ENCODE measurements at regions not wholly inside any gene's neighbourhood (a gene's known extent, or its start where the extent isn't known, plus 50 kb on each side); places are given as distances from the start of the nearest gene placed in this dataset.
"Not testable (repeated sequence)": the region's sequence is repeated elsewhere in the genome, so short reads cannot be mapped to it uniquely, and the experiment has no call there.

GRCh38 chr16:25563700-25564099, 128.1 kb upstream of the HS3ST4 start:
- ChIA-PET CTCF (no interaction called here), POLR2A (no interaction called here)
- TF ChIP-seq CTCF (IDR thresholded peaks at IDR 0.05; ENCODE audit: insufficient read depth in 1 of 2, low read depth in 1 of 2, low read length in 1 of 2, severe bottlenecking in 1 of 2, unreplicated experiment in 1 of 2), result no peak
- no peak overlapping the region for H3K4me3 Mint-ChIP-seq (ENCODE audit: unreplicated experiment)
- intact Hi-C loops (cut with micrococcal nuclease; ENCODE audit: unreplicated experiment), result no loop called here
- Histone ChIP-seq H3K36me3 (ENCODE audit: control insufficient read depth, insufficient read depth, low read length) (no peaks in the 10 kb centered on the region), H3K4me1 (no peaks in the 10 kb centered on the region), H3K9me3 (no peaks in the 10 kb centered on the region), H3K27me3 (replicated peaks; ENCODE audit: control insufficient read depth, insufficient read depth, low read length) (no peaks in the 10 kb centered on the region), H3K4me3 (ENCODE audit: low read depth, low read length) (no peak overlapping the region)
- H3K27ac Mint-ChIP-seq (ENCODE audit: unreplicated experiment), result no peak overlapping the region
- no peak for DNase-seq
- no peaks in the 10 kb centered on the region for H3K36me3 Mint-ChIP-seq (ENCODE audit: insufficient read depth, unreplicated experiment)
- no TSS peak for BruUV-seq (replicated peaks)
- H3K27me3 Mint-ChIP-seq (ENCODE audit: insufficient read depth, unreplicated experiment), result no peaks in the 10 kb centered on the region
- H3K9me3 Mint-ChIP-seq (ENCODE audit: unreplicated experiment), result no peaks in the 10 kb centered on the region
- H3K4me1 Mint-ChIP-seq (ENCODE audit: low read depth, unreplicated experiment), result no peaks in the 10 kb centered on the region

- not testable (repeated sequence) for H3K9me3 Mint-ChIP-seq (ENCODE audit: unreplicated experiment); H3K4me3 Mint-ChIP-seq (ENCODE audit: unreplicated experiment); H3K36me3 ChIP-seq (ENCODE audit: control insufficient read depth, insufficient read depth, low read length)
Measured at GRCh38 chr16:25561723-25562122, 130.0 kb upstream of the HS3ST4 start.

GRCh38 chr16:25556968-25557312, 134.8 kb upstream of the HS3ST4 start:
- CTCF ChIA-PET, result not testable (repeated sequence)

More at GRCh38 chr16:25561723-25562122, 130.0 kb upstream of the HS3ST4 start:
- H3K36me3 Mint-ChIP-seq (ENCODE audit: insufficient read depth, unreplicated experiment); H3K27me3 Mint-ChIP-seq (ENCODE audit: insufficient read depth, unreplicated experiment); H3K4me3 ChIP-seq (ENCODE audit: low read depth, low read length); H3K4me1 ChIP-seq; DNase-seq; POLR2A ChIA-PET; BruUV-seq (replicated peaks); H3K27ac Mint-ChIP-seq (ENCODE audit: unreplicated experiment); CTCF ChIA-PET; H3K27me3 ChIP-seq (replicated peaks; ENCODE audit: control insufficient read depth, insufficient read depth, low read length); H3K4me1 Mint-ChIP-seq (ENCODE audit: low read depth, unreplicated experiment); H3K9me3 ChIP-seq; intact Hi-C loops (cut with micrococcal nuclease; ENCODE audit: unreplicated experiment): not testable (repeated sequence)

GRCh38 chr16:25556289-25556967, 135.3 kb upstream of the HS3ST4 start:
- H3K4me1 Mint-ChIP-seq (ENCODE audit: low read depth, unreplicated experiment); H3K36me3 Mint-ChIP-seq (ENCODE audit: insufficient read depth, unreplicated experiment); BruUV-seq (replicated peaks); CTCF ChIA-PET; H3K9me3 ChIP-seq; H3K27me3 ChIP-seq (replicated peaks; ENCODE audit: control insufficient read depth, insufficient read depth, low read length); H3K4me1 ChIP-seq; H3K36me3 ChIP-seq (ENCODE audit: control insufficient read depth, insufficient read depth, low read length); H3K27me3 Mint-ChIP-seq (ENCODE audit: insufficient read depth, unreplicated experiment); H3K4me3 Mint-ChIP-seq (ENCODE audit: unreplicated experiment); POLR2A ChIA-PET; intact Hi-C loops (cut with micrococcal nuclease; ENCODE audit: unreplicated experiment); H3K4me3 ChIP-seq (ENCODE audit: low read depth, low read length); H3K9me3 Mint-ChIP-seq (ENCODE audit: unreplicated experiment); H3K27ac Mint-ChIP-seq (ENCODE audit: unreplicated experiment): not testable (repeated sequence)
- peak in 1 of 2 experiments; percentile 29 for DNase-seq

More at GRCh38 chr16:25556968-25557312, 134.8 kb upstream of the HS3ST4 start:
- BruUV-seq (replicated peaks); H3K36me3 Mint-ChIP-seq (ENCODE audit: insufficient read depth, unreplicated experiment); H3K27me3 ChIP-seq (replicated peaks; ENCODE audit: control insufficient read depth, insufficient read depth, low read length); H3K4me3 ChIP-seq (ENCODE audit: low read depth, low read length); H3K27me3 Mint-ChIP-seq (ENCODE audit: insufficient read depth, unreplicated experiment); H3K4me3 Mint-ChIP-seq (ENCODE audit: unreplicated experiment); H3K9me3 ChIP-seq; H3K9me3 Mint-ChIP-seq (ENCODE audit: unreplicated experiment); POLR2A ChIA-PET; H3K36me3 ChIP-seq (ENCODE audit: control insufficient read depth, insufficient read depth, low read length); H3K4me1 Mint-ChIP-seq (ENCODE audit: low read depth, unreplicated experiment); H3K27ac Mint-ChIP-seq (ENCODE audit: unreplicated experiment); intact Hi-C loops (cut with micrococcal nuclease; ENCODE audit: unreplicated experiment); H3K4me1 ChIP-seq; DNase-seq: not testable (repeated sequence)

Measured in Caco-2 (cell line).